NCI-H345 treated with DMSO at 0.1 percent for 48 hours (cell line): ENCODE measurements at regions not wholly inside any gene's neighbourhood (a gene's known extent, or its start where the extent isn't known, plus 50 kb on each side); places are given as distances from the start of the nearest gene placed in this dataset.

Experiments used
- DNase-seq: peaks from one replicate; lab custom pipeline; 2025; ENCODE audit not compliant: unreplicated experiment; lab: John Stamatoyannopoulos, UW

DNA sequence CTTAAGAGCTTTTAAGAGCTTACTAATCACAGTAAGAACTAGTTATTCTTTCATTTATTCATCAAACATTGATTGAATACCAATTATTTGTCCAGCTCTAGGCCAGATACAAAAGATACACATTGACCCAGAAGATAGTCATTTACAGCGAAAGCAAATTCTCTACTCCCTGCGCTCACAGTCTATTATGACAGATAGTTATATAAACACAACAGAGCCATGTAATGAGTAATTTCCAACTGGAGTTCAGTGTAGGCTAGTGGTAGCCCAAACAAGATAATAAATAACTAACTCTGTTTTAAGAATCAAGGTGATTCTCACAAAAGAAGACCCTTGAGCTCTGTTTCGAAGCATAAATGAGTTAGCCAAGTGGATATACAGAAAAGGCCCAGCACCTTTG lies 397.8 kb upstream of the TLE4 start:
- DNase-seq = no peak

GRCh38 chr9:79176014-79176697 lies 395.6 kb upstream of the TLE4 start:
- DNase-seq = no peak

- peak; percentile 33 for DNase-seq
These were observed 386.9 kb upstream of the TLE4 start for GRCh38 chr9:79184831-79185230.

GRCh38 chr9:79185866-79186265 lies 385.9 kb upstream of the TLE4 start:
- no peak for DNase-seq

- DNase-seq = no peak
These were observed 382.2 kb upstream of the TLE4 start for GRCh38 chr9:79189511-79189924.

GRCh38 chr9:79193001-79193400 lies 378.8 kb upstream of the TLE4 start:
- no peak for DNase-seq

GRCh38 chr9:79193501-79194223 lies 378.1 kb upstream of the TLE4 start:
- no peak for DNase-seq

- no peak for DNase-seq
These were observed 375.9 kb upstream of the TLE4 start for GRCh38 chr9:79195879-79196278.

GRCh38 chr9:79196606-79197005 lies 375.2 kb upstream of the TLE4 start:
- no peak for DNase-seq

GRCh38 chr9:79200336-79200735 lies 371.4 kb upstream of the TLE4 start:
- no peak for DNase-seq

DNA sequence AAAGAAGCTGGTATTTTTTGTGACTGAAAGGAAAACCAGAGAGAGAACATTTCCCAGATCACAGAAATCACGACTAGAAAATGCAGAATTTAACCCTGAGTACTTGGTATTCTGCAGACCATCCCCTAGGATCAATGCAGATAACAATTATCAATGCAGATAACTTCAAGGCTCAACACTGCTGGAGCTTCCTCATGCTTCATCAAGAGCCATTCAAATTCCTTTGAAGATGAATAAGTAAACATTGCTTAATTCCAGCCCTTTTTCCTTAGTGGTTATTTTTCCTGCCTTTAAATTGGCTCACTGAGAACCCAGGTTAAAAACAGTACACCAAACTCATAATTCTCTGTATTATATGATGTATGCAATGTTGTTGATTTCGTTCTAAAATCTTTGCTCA lies 370.1 kb upstream of the TLE4 start:
- no peak for DNase-seq

- DNase-seq = no peak
These were observed 362.9 kb upstream of the TLE4 start for GRCh38 chr9:79208791-79209396.

DNA sequence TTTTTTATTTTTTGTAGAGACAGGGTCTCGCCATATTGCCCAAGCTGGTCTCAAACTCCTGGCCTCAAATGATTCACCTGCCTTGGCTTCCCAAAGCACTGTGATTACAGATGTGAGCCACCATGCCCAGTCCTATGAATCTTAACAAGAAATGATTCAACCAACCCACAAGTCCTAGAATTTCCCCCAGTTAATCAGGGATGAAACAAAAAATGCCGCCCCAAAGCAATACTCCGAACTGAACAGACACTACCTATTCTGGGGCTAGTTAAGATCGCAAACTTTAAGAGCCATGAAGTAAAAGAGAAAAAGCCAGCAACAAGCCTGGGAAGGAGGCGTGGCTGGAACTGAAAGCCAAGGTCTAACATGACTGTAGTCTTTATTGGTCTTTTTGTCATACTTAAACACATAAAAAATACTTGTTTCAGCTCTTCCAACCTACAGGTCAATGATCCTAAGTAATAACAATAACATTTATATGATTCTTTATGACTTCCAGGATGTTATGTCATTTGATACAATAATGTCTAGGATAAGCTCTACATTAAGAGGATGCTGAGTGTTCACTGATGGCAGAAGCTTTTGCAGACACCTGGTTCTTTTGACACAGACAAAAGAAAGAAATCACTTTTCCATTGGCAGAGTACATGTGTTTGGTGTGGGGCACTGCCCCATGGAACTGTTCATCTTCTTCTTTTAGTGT lies 361.1 kb upstream of the TLE4 start:
- DNase-seq = no peak

DNA sequence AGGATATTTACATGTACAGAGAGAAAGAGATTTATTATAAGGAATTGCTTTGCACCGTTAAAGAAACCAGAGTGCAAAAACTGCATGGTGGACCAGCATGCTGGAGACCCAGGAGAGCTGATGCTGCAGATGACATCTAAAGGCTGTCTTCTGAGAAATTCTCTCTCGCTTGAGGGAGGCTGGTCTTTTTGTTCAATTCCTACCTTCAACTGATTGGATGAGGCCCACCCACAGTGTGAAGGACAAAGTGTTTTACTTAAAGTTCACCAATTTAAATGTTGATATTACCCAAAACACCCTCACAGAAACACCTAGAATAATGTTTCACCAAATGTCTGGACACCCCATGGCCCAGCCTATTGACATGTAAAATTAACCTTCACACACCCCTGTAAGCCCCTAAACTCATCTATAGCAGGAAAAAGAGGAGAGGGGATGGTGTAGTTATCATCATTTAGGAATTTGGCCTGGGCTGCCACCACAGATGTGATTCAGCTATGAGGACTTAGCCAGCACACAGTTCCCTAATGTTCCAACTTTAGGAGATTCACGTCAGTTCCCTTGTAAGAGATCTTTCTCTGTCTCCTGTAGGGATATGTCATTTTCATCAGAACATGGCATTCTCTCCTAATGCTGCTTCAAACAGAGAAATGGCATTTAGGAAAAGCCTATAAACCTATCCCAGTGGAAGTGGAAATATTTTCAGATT lies 358.2 kb upstream of the TLE4 start:
- no peak for DNase-seq

GRCh38 chr9:79215821-79216220 lies 355.9 kb upstream of the TLE4 start:
- no peak for DNase-seq

- no peak for DNase-seq
These were observed 351.5 kb upstream of the TLE4 start for GRCh38 chr9:79220251-79220650.

DNA sequence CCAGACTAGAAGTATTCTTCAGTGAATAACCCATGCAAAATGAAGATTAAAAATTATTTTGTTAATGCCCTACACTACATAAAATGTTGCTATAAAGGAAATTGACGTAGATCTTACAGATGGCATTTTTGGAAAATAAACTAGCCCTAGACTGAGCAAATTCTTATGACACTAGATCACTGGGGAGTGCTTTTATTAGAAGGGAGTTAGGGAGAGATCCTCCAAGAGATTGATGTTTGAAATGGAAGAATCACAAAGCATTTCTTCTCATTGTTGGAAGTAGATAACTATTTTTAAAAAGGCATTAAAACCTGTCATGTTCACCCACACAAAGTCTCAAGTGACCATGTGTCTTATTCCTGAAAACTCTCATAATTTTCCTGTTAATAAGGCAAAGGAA lies 351.1 kb upstream of the TLE4 start:
- no peak for DNase-seq

GRCh38 chr9:79221084-79221483 lies 350.7 kb upstream of the TLE4 start:
- DNase-seq = no peak

GRCh38 chr9:79222483-79222882 lies 349.3 kb upstream of the TLE4 start:
- no peak for DNase-seq

GRCh38 chr9:79224672-79225433 lies 346.9 kb upstream of the TLE4 start:
- no peak for DNase-seq
